ENCODE measurements at regions not wholly inside any gene's neighbourhood (a gene's known extent, or its start where the extent isn't known, plus 50 kb on each side); places are given as distances from the start of the nearest gene placed in this dataset.

- ATAC-seq = no peak
- DNase-seq = no peak
These were observed 140.2 kb upstream of the MOCS1 start for GRCh38 chr6:40074306-40075055.

GRCh38 chr6:40066372-40066771 lies 132.1 kb upstream of the MOCS1 start:
- DNase-seq = no peak
- no peak for ATAC-seq

- no peak for ATAC-seq
- no peak for DNase-seq
These were observed 122.6 kb upstream of the MOCS1 start for GRCh38 chr6:40056865-40057264.

GRCh38 chr6:40054602-40055001 lies 120.3 kb upstream of the MOCS1 start:
- ATAC-seq (no peak), DNase-seq (no peak)

GRCh38 chr6:40054186-40054585 lies 119.9 kb upstream of the MOCS1 start:
- ATAC-seq (no peak), DNase-seq (no peak)

GRCh38 chr6:40049128-40049527 lies 114.9 kb upstream of the MOCS1 start:
- no peak for ATAC-seq
- DNase-seq = no peak

GRCh38 chr6:40044196-40044595 lies 109.9 kb upstream of the MOCS1 start:
- no peak for ATAC-seq

GRCh38 chr6:40042232-40042631 lies 108.0 kb upstream of the MOCS1 start:
- no peak for DNase-seq
- no peak for ATAC-seq

More at GRCh38 chr6:40044196-40044595, 109.9 kb upstream of the MOCS1 start:
- DNase-seq = no peak

- no peak for DNase-seq
- ATAC-seq = no peak
These were observed 104.8 kb upstream of the MOCS1 start for GRCh38 chr6:40039042-40039441.

GRCh38 chr6:40038626-40039025 lies 104.4 kb upstream of the MOCS1 start:
- DNase-seq (no peak), ATAC-seq (no peak)

GRCh38 chr6:40037271-40037670 lies 103.0 kb upstream of the MOCS1 start:
- ATAC-seq (no peak), DNase-seq (no peak)

- no peak for ATAC-seq
- DNase-seq = no peak
These were observed 101.9 kb upstream of the MOCS1 start for GRCh38 chr6:40036186-40036585.

GRCh38 chr6:40028449-40028848 lies 94.2 kb upstream of the MOCS1 start:
- no peak for ATAC-seq

GRCh38 chr6:40022867-40023266 lies 88.6 kb upstream of the MOCS1 start:
- no peak for DNase-seq
- ATAC-seq = no peak

More at GRCh38 chr6:40028449-40028848, 94.2 kb upstream of the MOCS1 start:
- DNase-seq = no peak

- no peak for ATAC-seq
- no peak for DNase-seq
These were observed 85.9 kb upstream of the MOCS1 start for GRCh38 chr6:40020166-40020565.

- ATAC-seq (no peak), DNase-seq (no peak)
These were observed 81.3 kb upstream of the MOCS1 start for GRCh38 chr6:40015530-40015929.

GRCh38 chr6:40011844-40012243 lies 77.6 kb upstream of the MOCS1 start:
- ATAC-seq = no peak
- no peak for DNase-seq

GRCh38 chr6:40000964-40001515 lies 66.8 kb upstream of the MOCS1 start:
- no peak for DNase-seq
- no peak for ATAC-seq

- ATAC-seq (no peak), DNase-seq (no peak)
These were observed 65.0 kb upstream of the MOCS1 start for GRCh38 chr6:39999006-39999867.

GRCh38 chr6:39998126-39998525 lies 63.9 kb upstream of the MOCS1 start:
- ATAC-seq = no peak
- no peak for DNase-seq

GRCh38 chr6:39997101-39997635 lies 62.9 kb upstream of the MOCS1 start:
- no peak for ATAC-seq
- no peak for DNase-seq

GRCh38 chr6:39995633-39996032 lies 61.4 kb upstream of the MOCS1 start:
- no peak for DNase-seq
- ATAC-seq = no peak

Data from stimulated activated naive CD8-positive, alpha-beta T cell treated with anti-CD3 and anti-CD28 coated beads, Interleukin-15, Interleukin-2, amounts not matched to agents 100 U/mL and 50 U/mL, for 24 hours (primary cell).